ENCODE measurements at regions not wholly inside any gene's neighbourhood (a gene's known extent, or its start where the extent isn't known, plus 50 kb on each side); places are given as distances from the start of the nearest gene placed in this dataset.
A peak's percentile ranks its signal among the peaks of the same experiment; 100 is the strongest.
"Not testable (repeated sequence)": the region's sequence is repeated elsewhere in the genome, so short reads cannot be mapped to it uniquely, and the experiment has no call there.

GRCh38 chr3:177687291-177687690, 490.0 kb upstream of the TBL1XR1 start:
- no peak for DNase-seq (ENCODE audit: extremely low read depth in 1 of 11, low read depth in 9 of 11, low spot score in 4 of 11)

DNA sequence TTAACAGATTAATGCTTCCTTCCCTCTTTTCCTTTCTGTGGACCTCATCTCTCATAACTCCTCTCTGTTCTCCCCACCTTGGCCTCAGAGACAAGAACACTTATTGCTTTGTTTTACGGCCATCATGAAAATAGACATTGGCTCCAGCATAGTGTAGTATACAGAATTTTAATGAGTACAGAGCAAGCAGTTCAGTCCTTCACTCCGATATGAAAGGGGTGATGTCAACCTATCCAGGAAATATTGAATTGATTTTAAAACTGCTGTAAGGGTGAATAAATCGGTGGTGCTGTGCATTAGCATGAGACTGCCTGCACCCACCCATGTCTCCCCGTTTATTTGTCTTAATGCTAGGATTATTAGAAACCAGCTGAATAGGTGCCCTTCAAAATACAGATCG, 490.9 kb upstream of the TBL1XR1 start:
- DNase-seq (ENCODE audit: extremely low read depth in 1 of 11, low read depth in 9 of 11, low spot score in 4 of 11) = no peak

DNA sequence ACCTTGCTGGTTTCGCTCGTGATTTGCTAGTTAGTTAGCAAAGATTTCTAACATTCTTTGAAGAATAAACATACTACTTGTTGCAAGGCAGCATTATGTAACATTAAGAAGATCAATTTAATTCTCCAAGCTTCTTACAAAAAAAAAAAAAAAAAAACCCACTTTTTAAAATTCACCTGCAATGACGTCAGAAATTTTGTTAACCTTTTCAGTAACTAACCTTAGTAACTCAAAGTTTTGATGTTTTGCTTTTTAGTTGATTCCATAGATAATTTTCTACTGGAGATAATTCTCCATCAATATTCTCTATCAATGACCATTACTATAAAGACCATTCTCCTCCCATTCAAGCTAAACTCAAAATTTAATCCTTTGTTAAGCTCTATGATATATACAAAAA, 491.8 kb upstream of the TBL1XR1 start:
- no peak for DNase-seq (ENCODE audit: extremely low read depth in 1 of 11, low read depth in 9 of 11, low spot score in 4 of 11)

DNA sequence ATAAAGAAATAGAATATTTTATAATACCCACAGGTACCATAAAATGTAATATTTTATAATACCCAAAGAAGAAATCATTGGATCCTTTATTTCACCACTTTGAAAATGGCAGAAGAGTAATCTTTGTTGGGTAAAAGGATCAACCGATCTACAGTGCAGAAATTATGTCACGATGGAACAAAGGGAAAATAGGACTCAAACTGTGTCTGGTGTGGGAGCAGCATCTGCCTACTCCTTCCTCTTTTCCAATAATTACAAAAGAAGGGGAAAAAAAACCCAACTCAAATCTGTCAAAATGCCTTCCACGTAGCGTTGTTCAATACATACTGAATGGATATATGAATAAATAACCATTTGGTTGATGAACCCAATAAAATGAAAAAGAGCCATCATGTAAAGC, 492.6 kb upstream of the TBL1XR1 start:
- DNase-seq (ENCODE audit: extremely low read depth in 1 of 11, low read depth in 9 of 11, low spot score in 4 of 11) = no peak

- no peak for DNase-seq (ENCODE audit: extremely low read depth in 1 of 11, low read depth in 9 of 11, low spot score in 4 of 11)
Measured at GRCh38 chr3:177690306-177690705, 493.0 kb upstream of the TBL1XR1 start.

DNA sequence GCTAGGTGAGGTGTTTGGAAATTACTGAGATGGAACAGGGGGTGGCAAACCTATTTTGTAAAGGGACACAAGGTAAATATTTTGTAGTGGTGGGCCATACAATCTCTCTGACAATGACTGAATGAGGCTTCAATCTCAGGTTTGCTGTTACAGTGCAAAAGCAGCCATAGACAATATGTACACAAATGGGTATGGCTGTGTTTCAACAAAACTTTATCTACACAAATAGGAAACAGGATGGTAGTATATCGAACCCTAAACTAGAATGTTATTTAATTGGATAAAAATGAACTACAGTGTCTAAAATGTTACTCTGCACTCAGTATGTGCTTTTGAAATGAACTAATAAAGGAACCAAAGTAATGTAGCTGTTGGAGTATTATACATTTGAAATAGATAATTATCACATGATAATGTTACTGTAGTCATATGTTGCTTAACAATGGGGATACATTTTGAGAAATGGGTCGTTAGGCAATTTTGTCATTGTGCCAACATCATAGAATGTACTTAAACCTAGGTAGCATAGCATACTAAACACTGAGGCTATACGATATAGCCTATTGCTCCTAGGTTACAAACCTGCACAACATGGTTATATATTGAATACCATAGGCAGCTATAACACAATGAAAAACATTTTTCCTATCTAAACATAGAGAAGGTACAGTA, 495.2 kb upstream of the TBL1XR1 start:
- DNase-seq (ENCODE audit: extremely low read depth in 1 of 11, low read depth in 9 of 11, low spot score in 4 of 11) = no peak

- DNase-seq (ENCODE audit: extremely low read depth in 1 of 11, low read depth in 9 of 11, low spot score in 4 of 11) = no peak
Measured at GRCh38 chr3:177693616-177694264, 496.5 kb upstream of the TBL1XR1 start.

GRCh38 chr3:177694316-177694715, 497.0 kb upstream of the TBL1XR1 start:
- peak in 5 of 11 donors; percentile 36 to 62 (median 43) for DNase-seq (ENCODE audit: extremely low read depth in 1 of 11, low read depth in 9 of 11, low spot score in 4 of 11)

DNA sequence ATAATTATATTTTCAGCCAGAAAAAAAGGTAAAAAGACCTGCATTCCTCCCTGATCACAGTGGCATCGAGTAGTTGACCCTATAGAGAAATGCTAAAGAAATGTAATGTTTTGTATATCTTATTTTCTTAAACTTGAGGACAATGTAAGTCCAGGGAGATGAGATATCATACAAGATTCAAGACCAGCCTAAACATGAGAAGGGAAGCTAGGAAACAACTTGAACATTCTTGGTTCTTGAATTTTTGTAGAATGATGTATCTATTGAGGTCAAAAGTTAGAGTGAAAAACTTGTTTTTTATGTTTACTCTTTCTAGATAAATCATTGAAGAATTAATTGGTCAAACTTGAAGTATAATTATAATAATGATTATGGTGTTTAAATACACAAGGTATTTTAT, 497.7 kb upstream of the TBL1XR1 start:
- DNase-seq (ENCODE audit: extremely low read depth in 1 of 11, low read depth in 9 of 11, low spot score in 4 of 11) = no peak

DNA sequence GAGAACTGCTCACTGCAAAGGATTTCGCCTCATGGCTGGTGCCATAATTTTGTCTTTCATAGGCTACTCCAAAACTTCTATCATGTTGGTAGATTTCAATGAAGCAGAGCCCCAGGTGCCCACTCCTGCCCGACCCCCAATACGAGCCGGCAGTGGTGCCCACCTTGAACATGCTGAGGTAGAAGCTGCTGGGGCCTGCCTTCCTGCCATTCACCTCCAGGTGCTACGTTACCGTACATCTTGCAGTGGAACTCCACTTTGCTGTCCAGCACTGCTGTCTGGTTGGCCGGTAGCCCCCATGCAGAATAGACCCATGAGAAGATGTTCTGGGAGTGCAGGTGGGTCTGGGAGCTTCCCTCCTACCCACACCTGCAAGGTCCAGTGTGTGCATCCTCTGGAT, 502.8 kb upstream of the TBL1XR1 start:
- DNase-seq (ENCODE audit: extremely low read depth in 1 of 11, low read depth in 9 of 11, low spot score in 4 of 11) = no peak

GRCh38 chr3:177703788-177704187, 506.5 kb upstream of the TBL1XR1 start:
- DNase-seq (ENCODE audit: extremely low read depth in 1 of 11, low read depth in 9 of 11, low spot score in 4 of 11) = no peak

DNA sequence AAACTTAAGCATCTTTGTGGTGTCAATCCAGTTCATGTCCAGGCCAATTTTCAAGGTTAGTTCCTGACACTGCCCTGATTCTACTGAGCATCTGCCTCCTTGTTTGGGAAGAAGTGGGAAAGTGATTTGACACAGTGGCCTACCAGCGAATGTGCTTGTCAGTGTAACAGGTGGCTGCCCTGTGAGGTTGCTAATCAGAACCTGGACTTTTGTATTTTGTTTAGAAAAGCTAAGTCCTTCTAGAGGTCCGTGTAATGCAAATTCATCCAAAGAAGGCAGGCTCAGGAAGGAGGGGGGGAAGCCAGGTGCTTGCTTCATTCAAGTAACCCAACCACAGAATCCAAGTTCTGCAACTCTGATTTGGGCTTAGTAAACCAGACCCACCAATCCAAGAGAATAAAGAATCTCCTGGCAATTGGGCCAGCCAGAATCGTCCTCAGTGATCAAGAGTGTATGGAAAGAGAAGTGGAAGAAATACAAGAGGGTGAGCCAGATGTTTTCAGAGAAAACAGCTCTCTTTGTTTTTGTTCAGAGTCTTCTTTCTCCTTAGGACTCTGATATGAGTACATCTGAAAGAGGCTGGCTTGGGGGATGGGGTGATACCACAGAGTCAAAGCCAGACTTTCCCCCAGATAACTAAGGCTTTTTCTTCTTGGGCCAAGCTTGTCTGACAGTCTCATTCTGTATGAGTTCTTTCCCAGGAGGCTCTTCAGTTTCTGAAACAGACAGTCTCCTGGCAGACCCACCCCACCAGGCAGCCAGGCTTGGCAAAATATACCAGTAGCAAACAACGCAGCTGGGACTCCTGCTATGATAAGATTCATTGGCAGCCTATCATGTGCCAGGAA, 508.9 kb upstream of the TBL1XR1 start:
- DNase-seq (ENCODE audit: extremely low read depth in 1 of 11, low read depth in 9 of 11, low spot score in 4 of 11) = no peak

GRCh38 chr3:177709470-177709869, 512.2 kb upstream of the TBL1XR1 start:
- not testable (repeated sequence) for DNase-seq (ENCODE audit: extremely low read depth in 1 of 11, low read depth in 9 of 11, low spot score in 4 of 11)

- no peak for DNase-seq (ENCODE audit: extremely low read depth in 1 of 11, low read depth in 9 of 11, low spot score in 4 of 11)
Measured at GRCh38 chr3:177710506-177710905, 513.2 kb upstream of the TBL1XR1 start.

DNA sequence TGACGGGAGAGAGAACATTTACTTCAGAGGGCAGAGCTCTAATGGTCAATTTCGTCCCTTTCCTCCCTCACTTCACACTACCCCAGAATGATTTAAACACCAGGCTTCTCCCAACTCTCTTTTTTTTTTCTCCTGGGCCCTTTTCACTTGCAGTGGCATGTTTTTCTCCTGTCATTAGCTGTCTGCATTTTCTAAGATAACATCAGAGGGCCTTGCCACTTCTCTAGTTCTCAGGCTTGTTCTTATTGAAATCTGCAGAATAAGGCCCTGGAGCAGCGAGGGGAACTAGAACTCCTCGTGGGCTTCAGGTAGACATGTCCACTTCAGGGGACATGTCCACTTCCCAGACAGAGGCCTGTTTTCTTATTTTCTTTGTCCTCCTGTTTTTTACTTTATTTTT, 514.4 kb upstream of the TBL1XR1 start:
- DNase-seq (ENCODE audit: extremely low read depth in 1 of 11, low read depth in 9 of 11, low spot score in 4 of 11) = no peak

DNA sequence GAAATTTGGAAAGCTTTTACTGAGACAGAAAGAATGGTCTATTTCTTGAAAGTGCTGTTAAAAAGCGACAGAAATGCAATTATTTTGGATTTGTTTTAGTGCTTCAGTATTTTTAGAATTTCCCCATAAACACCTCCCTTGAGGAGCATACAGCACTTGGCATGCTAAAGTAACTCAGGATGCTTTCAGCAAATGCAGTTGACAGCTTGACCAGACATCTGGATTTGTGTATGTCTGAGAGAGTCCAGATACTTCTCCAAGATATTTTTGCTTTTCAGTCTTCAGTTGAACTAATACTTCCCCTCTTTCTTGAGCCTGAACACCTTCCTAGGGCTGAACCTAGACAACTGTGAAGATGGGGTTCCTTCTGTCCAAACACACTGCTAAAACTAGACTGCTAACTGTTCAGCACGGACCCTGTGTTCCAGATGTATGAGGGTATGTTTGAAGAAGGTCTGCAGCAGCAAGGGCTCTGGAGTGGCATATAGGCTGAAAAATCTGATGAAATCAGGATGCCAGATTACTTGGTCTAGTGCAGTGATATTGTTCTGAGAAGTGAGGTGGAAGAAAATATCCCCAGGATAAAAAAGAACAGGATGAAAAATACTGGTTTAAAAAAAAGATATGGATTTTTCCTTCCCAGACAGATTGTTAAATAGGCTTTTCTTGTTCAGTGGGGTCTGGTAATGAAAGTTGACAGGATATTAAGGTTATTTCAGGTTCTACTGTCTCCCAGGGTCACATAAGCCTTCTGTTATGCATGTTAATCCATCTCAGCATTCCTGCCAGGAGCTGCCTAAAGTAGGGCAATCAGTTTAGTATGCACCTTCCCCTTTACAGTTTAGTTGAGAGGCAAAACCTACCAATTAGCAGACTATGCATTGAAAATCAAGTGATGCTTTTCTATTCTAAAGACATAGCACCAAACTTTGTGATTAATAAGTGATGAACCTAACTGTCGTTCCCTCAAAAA, 516.9 kb upstream of the TBL1XR1 start:
- no peak for DNase-seq (ENCODE audit: extremely low read depth in 1 of 11, low read depth in 9 of 11, low spot score in 4 of 11)

GRCh38 chr3:177714945-177715344, 517.7 kb upstream of the TBL1XR1 start:
- DNase-seq (ENCODE audit: extremely low read depth in 1 of 11, low read depth in 9 of 11, low spot score in 4 of 11) = no peak

DNA sequence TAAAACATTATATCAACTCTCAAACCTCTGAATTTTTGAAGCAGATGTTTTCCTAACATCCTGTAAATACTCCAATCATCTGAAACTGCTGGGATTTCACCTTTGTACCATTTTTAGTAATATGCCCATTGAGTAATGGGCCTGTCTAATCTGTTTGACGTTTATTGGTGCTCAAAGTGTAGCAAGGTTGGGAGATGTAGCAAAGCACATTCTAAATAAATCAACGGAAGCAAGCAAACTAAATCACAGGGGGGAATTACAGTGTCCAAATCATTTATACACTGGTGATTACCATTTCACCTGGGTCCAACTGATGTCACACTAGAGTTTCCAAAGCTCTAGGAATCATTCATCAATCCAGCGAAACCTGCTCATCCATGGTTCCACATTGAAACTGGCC, 518.7 kb upstream of the TBL1XR1 start:
- no peak for DNase-seq (ENCODE audit: extremely low read depth in 1 of 11, low read depth in 9 of 11, low spot score in 4 of 11)

- not testable (repeated sequence) for DNase-seq (ENCODE audit: extremely low read depth in 1 of 11, low read depth in 9 of 11, low spot score in 4 of 11)
Measured at GRCh38 chr3:177720927-177721326, 523.6 kb upstream of the TBL1XR1 start.

All from renal cortex interstitium (tissue), 11 donors.